ENCODE measurements at regions not wholly inside any gene's neighbourhood (a gene's known extent, or its start where the extent isn't known, plus 50 kb on each side); places are given as distances from the start of the nearest gene placed in this dataset.

DNA sequence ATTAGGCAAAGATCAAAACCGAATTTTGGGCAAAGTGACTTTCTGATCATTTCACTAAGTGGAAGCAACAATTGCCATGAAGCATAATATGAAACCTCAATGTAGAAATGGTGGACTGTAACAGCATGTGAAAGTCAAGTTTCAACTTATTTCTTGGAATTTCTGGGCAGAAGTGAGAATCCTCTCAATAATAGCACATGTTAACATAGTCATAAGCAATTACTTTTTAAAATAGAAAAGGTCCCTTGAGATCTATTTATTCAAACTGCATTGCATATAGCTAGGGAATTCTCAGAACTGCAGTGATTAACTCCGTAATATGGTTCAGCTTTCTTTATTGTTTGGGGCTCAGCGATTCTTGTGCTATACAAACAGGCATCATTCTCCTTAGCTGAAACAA, 136.7 kb upstream of the ATP2B1 start:
- Histone ChIP-seq H3K9me3 (replicated peaks; ENCODE audit: insufficient read depth, low read length) (no peaks in the 10 kb centered on the region), H3K9ac (ENCODE audit: low read length) (no peak overlapping the region), H3F3A (ENCODE audit: insufficient read depth, low read length) (no peaks in the 10 kb centered on the region), H3K79me2 (ENCODE audit: low read length) (no peaks in the 10 kb centered on the region), H3K27ac (ENCODE audit: low read length) (no peak overlapping the region), H3K9me2 (replicated peaks; ENCODE audit: insufficient read depth, low read length) (no peaks in the 10 kb centered on the region), H3K4me1 (ENCODE audit: low read length) (no peaks in the 10 kb centered on the region), H3K36me3 (replicated peaks; ENCODE audit: insufficient read depth, low read length) (no peaks in the 10 kb centered on the region), H3K4me2 (ENCODE audit: low read depth, low read length) (no peak overlapping the region), H2AFZ (ENCODE audit: low read length) (no peak overlapping the region), H3K27me3 (replicated peaks; ENCODE audit: insufficient read depth, low read length) (no peaks in the 10 kb centered on the region), H3K4me3 (ENCODE audit: low read length) (no peak overlapping the region), H4K20me1 (ENCODE audit: insufficient read depth, low read length) (no peaks in the 10 kb centered on the region)
- no peak for DNase-seq
- TF ChIP-seq EZH2 (optimal IDR thresholded peaks at IDR 0.05; ENCODE audit: low read depth, low read length) (no peak), EZH2phosphoT487 (IDR thresholded peaks at IDR 0.05; ENCODE audit: low read length) (no peak)
- TF ChIP-seq, protein P1, sequence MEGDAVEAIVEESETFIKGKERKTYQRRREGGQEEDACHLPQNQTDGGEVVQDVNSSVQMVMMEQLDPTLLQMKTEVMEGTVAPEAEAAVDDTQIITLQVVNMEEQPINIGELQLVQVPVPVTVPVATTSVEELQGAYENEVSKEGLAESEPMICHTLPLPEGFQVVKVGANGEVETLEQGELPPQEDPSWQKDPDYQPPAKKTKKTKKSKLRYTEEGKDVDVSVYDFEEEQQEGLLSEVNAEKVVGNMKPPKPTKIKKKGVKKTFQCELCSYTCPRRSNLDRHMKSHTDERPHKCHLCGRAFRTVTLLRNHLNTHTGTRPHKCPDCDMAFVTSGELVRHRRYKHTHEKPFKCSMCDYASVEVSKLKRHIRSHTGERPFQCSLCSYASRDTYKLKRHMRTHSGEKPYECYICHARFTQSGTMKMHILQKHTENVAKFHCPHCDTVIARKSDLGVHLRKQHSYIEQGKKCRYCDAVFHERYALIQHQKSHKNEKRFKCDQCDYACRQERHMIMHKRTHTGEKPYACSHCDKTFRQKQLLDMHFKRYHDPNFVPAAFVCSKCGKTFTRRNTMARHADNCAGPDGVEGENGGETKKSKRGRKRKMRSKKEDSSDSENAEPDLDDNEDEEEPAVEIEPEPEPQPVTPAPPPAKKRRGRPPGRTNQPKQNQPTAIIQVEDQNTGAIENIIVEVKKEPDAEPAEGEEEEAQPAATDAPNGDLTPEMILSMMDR (IDR thresholded peaks at IDR 0.05; ENCODE audit: low read length) = no peak

DNA sequence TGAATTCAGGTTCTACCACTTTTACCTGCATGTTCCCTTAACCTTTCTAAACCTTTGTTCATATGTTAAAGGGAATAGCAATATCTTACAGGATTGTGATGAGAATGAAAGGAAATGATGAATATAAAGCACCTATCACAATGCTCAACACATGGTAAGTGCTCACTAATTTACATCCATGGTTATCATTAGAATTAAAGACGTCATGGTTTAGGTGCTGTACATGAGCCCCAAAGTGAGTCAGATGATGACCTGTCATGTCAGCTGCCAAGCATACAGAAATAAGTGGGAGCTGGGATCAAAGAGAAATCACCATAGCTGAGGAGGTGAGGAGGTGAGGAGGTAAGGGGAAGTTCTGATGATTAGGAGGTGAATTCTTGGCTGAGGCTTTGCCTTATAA, 135.9 kb upstream of the ATP2B1 start:
- Histone ChIP-seq H3K4me3 (ENCODE audit: low read length) (no peak overlapping the region), H3K4me2 (ENCODE audit: low read depth, low read length) (no peak overlapping the region), H3K79me2 (ENCODE audit: low read length) (no peaks in the 10 kb centered on the region), H3K9me2 (replicated peaks; ENCODE audit: insufficient read depth, low read length) (no peaks in the 10 kb centered on the region), H2AFZ (ENCODE audit: low read length) (no peak overlapping the region), H3F3A (ENCODE audit: insufficient read depth, low read length) (no peaks in the 10 kb centered on the region), H3K36me3 (replicated peaks; ENCODE audit: insufficient read depth, low read length) (no peaks in the 10 kb centered on the region), H3K27ac (ENCODE audit: low read length) (no peak overlapping the region), H3K9ac (ENCODE audit: low read length) (no peak overlapping the region), H3K27me3 (replicated peaks; ENCODE audit: insufficient read depth, low read length) (no peaks in the 10 kb centered on the region), H3K9me3 (replicated peaks; ENCODE audit: insufficient read depth, low read length) (no peaks in the 10 kb centered on the region), H3K4me1 (ENCODE audit: low read length) (no peaks in the 10 kb centered on the region), H4K20me1 (ENCODE audit: insufficient read depth, low read length) (no peaks in the 10 kb centered on the region)
- TF ChIP-seq EZH2phosphoT487 (IDR thresholded peaks at IDR 0.05; ENCODE audit: low read length) = no peak
- TF ChIP-seq EZH2 (optimal IDR thresholded peaks at IDR 0.05; ENCODE audit: low read depth, low read length) = no peak
- TF ChIP-seq, protein P1 (IDR thresholded peaks at IDR 0.05; ENCODE audit: low read length) = no peak
- DNase-seq = no peak

DNA sequence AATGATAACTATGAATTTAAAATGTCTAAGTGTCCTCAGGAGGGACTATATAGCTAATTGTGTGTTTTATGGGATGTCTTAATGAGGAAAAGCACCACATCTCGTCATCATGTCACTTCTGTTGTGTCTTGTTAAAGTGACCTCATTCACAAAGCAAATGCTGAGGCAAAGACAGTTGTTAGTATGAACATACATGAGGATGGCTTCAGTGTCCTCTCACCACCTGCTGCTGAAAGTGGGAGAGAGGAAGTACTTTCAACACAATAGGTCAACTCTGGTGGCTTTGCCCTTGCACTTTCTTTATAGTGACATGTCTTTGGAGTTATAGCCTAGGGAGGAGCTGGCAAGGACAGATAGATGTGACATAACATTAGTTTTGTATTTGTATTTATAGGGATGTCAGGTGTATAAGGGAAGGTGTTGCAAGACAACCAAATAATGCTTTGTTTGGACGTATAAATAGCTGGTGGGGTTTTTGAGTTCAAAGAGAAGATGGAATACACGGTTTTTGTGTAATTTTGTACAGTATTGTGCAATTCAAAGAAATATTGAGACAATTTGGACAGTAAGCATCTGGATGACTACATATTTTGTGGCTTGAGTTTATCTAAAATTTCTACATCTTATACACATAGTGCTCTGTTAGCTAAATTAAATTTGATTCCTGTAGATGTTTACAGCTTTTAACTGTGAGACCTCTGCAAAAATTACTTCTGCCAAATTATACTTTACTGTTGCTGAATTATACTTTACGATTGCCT, 131.7 kb upstream of the ATP2B1 start:
- Histone ChIP-seq H3K9me3 (replicated peaks; ENCODE audit: insufficient read depth, low read length) (no peaks in the 10 kb centered on the region), H3K36me3 (replicated peaks; ENCODE audit: insufficient read depth, low read length) (no peaks in the 10 kb centered on the region), H3F3A (ENCODE audit: insufficient read depth, low read length) (no peaks in the 10 kb centered on the region), H2AFZ (ENCODE audit: low read length) (no peak overlapping the region), H3K9me2 (replicated peaks; ENCODE audit: insufficient read depth, low read length) (no peaks in the 10 kb centered on the region), H3K27ac (ENCODE audit: low read length) (no peak overlapping the region), H3K9ac (ENCODE audit: low read length) (no peak overlapping the region), H3K27me3 (replicated peaks; ENCODE audit: insufficient read depth, low read length) (no peaks in the 10 kb centered on the region), H3K4me3 (ENCODE audit: low read length) (no peak overlapping the region), H3K4me1 (ENCODE audit: low read length) (no peaks in the 10 kb centered on the region), H4K20me1 (ENCODE audit: insufficient read depth, low read length) (no peaks in the 10 kb centered on the region), H3K79me2 (ENCODE audit: low read length) (no peaks in the 10 kb centered on the region), H3K4me2 (ENCODE audit: low read depth, low read length) (no peak overlapping the region)
- TF ChIP-seq EZH2 (optimal IDR thresholded peaks at IDR 0.05; ENCODE audit: low read depth, low read length) = no peak
- TF ChIP-seq EZH2phosphoT487 (IDR thresholded peaks at IDR 0.05; ENCODE audit: low read length) = no peak
- TF ChIP-seq, protein P1 (IDR thresholded peaks at IDR 0.05; ENCODE audit: low read length) = no peak
- DNase-seq = no peak
